ENCODE measurements at regions not wholly inside any gene's neighbourhood (a gene's known extent, or its start where the extent isn't known, plus 50 kb on each side); places are given as distances from the start of the nearest gene placed in this dataset.

DNA sequence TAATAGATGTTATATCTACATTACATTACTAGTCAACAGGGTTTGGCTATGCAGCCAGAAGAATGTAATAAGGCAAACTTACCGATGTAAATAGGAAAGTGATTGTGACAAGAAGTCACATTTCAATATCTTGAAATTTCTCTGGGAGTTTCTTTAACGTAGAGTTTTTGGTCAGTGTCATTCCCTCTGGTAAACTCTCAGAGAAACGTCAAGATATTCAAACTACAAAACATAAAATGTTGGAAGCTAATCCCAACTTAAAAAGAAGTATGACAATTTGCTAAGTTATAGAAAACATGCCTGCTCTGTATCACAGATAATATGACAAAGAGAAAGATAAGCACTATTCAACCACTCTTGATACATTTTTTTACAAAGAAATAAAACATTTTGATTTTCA, 111.2 kb upstream of the PRICKLE2 start:
- TF ChIP-seq EZH2 (IDR thresholded peaks at IDR 0.05; ENCODE audit: borderline replicate concordance, low read depth, low read length, severe bottlenecking), result no peak
- TF ChIP-seq, protein P1, sequence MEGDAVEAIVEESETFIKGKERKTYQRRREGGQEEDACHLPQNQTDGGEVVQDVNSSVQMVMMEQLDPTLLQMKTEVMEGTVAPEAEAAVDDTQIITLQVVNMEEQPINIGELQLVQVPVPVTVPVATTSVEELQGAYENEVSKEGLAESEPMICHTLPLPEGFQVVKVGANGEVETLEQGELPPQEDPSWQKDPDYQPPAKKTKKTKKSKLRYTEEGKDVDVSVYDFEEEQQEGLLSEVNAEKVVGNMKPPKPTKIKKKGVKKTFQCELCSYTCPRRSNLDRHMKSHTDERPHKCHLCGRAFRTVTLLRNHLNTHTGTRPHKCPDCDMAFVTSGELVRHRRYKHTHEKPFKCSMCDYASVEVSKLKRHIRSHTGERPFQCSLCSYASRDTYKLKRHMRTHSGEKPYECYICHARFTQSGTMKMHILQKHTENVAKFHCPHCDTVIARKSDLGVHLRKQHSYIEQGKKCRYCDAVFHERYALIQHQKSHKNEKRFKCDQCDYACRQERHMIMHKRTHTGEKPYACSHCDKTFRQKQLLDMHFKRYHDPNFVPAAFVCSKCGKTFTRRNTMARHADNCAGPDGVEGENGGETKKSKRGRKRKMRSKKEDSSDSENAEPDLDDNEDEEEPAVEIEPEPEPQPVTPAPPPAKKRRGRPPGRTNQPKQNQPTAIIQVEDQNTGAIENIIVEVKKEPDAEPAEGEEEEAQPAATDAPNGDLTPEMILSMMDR (IDR thresholded peaks at IDR 0.05; ENCODE audit: borderline replicate concordance, extremely low read depth, low read length, poor library complexity, severe bottlenecking), result no peak
- H3K9me3 ChIP-seq (ENCODE audit: insufficient read depth, low read length, severe bottlenecking), result no peaks in the 10 kb centered on the region
- no peaks in the 10 kb centered on the region for H3K4me1 ChIP-seq (ENCODE audit: insufficient read depth, low read length)
- no peaks in the 10 kb centered on the region for H4K20me1 ChIP-seq (ENCODE audit: insufficient read depth, low read length)
- H3K4me3 ChIP-seq (ENCODE audit: low read depth in 1 of 2, low read length in 2 of 2), result no peak overlapping the region
- no peak overlapping the region for H2AFZ ChIP-seq (ENCODE audit: low read depth, low read length)
- DNase-seq (no peak), ATAC-seq (ENCODE audit: insufficient read depth, low read depth) (no peak)
- H3K27me3 ChIP-seq (ENCODE audit: insufficient read depth, low read length, poor library complexity), result no peaks in the 10 kb centered on the region
- H3K4me2 ChIP-seq (ENCODE audit: insufficient read depth, low read length), result no peak overlapping the region
- H3K27ac ChIP-seq (ENCODE audit: low read length), result no peak overlapping the region
- no peaks in the 10 kb centered on the region for H3K36me3 ChIP-seq (ENCODE audit: insufficient read depth, low read length)
- no peaks in the 10 kb centered on the region for H3K79me2 ChIP-seq (ENCODE audit: insufficient read depth, low read length)
- H3K9ac ChIP-seq (ENCODE audit: low read depth, low read length), result no peak overlapping the region

- H3K79me2 ChIP-seq (ENCODE audit: insufficient read depth, low read length), result no peaks in the 10 kb centered on the region
- no peaks in the 10 kb centered on the region for H3K36me3 ChIP-seq (ENCODE audit: insufficient read depth, low read length)
- H2AFZ ChIP-seq (ENCODE audit: low read depth, low read length), result no peak overlapping the region
- no peak for TF ChIP-seq EZH2 (IDR thresholded peaks at IDR 0.05; ENCODE audit: borderline replicate concordance, low read depth, low read length, severe bottlenecking)
- TF ChIP-seq, protein P1 (IDR thresholded peaks at IDR 0.05; ENCODE audit: borderline replicate concordance, extremely low read depth, low read length, poor library complexity, severe bottlenecking), result no peak
- H3K27me3 ChIP-seq (ENCODE audit: insufficient read depth, low read length, poor library complexity), result no peaks in the 10 kb centered on the region
- ATAC-seq (ENCODE audit: insufficient read depth, low read depth), result no peak
- no peak overlapping the region for H3K4me2 ChIP-seq (ENCODE audit: insufficient read depth, low read length)
- no peaks in the 10 kb centered on the region for H3K9me3 ChIP-seq (ENCODE audit: insufficient read depth, low read length, severe bottlenecking)
- H3K27ac ChIP-seq (ENCODE audit: low read length), result no peak overlapping the region
- H3K9ac ChIP-seq (ENCODE audit: low read depth, low read length), result no peak overlapping the region
- no peaks in the 10 kb centered on the region for H3K4me1 ChIP-seq (ENCODE audit: insufficient read depth, low read length)
- H4K20me1 ChIP-seq (ENCODE audit: insufficient read depth, low read length), result no peaks in the 10 kb centered on the region
- H3K4me3 ChIP-seq (ENCODE audit: low read depth in 1 of 2, low read length in 2 of 2), result no peak overlapping the region
- no peak for DNase-seq
Measured at GRCh38 chr3:64332459-64333350, 107.4 kb upstream of the PRICKLE2 start.

GRCh38 chr3:64331605-64332004, 106.3 kb upstream of the PRICKLE2 start:
- H3K4me3 ChIP-seq (ENCODE audit: low read depth in 1 of 2, low read length in 2 of 2), result no peak overlapping the region
- H3K27me3 ChIP-seq (ENCODE audit: insufficient read depth, low read length, poor library complexity), result no peaks in the 10 kb centered on the region
- H3K9me3 ChIP-seq (ENCODE audit: insufficient read depth, low read length, severe bottlenecking), result no peaks in the 10 kb centered on the region
- TF ChIP-seq EZH2 (IDR thresholded peaks at IDR 0.05; ENCODE audit: borderline replicate concordance, low read depth, low read length, severe bottlenecking), result no peak
- TF ChIP-seq, protein P1 (IDR thresholded peaks at IDR 0.05; ENCODE audit: borderline replicate concordance, extremely low read depth, low read length, poor library complexity, severe bottlenecking), result no peak
- H3K4me1 ChIP-seq (ENCODE audit: insufficient read depth, low read length), result no peaks in the 10 kb centered on the region
- ATAC-seq (ENCODE audit: insufficient read depth, low read depth) (no peak), DNase-seq (no peak)
- H3K27ac ChIP-seq (ENCODE audit: low read length), result no peak overlapping the region
- H4K20me1 ChIP-seq (ENCODE audit: insufficient read depth, low read length), result no peaks in the 10 kb centered on the region
- H2AFZ ChIP-seq (ENCODE audit: low read depth, low read length), result no peak overlapping the region
- H3K79me2 ChIP-seq (ENCODE audit: insufficient read depth, low read length), result no peaks in the 10 kb centered on the region
- no peaks in the 10 kb centered on the region for H3K36me3 ChIP-seq (ENCODE audit: insufficient read depth, low read length)
- H3K9ac ChIP-seq (ENCODE audit: low read depth, low read length), result no peak overlapping the region
- H3K4me2 ChIP-seq (ENCODE audit: insufficient read depth, low read length), result no peak overlapping the region
